Brain microvascular endothelial cell (primary cell): ENCODE measurements at regions not wholly inside any gene's neighbourhood (a gene's known extent, or its start where the extent isn't known, plus 50 kb on each side); places are given as distances from the start of the nearest gene placed in this dataset.

Experiments used
- DNase-seq: peaks from one replicate; pipeline ENCODE4 v3.0.0-alpha.2; 2020
- H3K27ac ChIP-seq: fragments of 250-450 bp; sonication (Bioruptor Pico); 2 replicates; pipeline ENCODE4 v1.5.1; 2020; ENCODE audit warnings: mild to moderate bottlenecking, moderate library complexity
- H3K27me3 ChIP-seq: fragments of 250-450 bp; sonication (Bioruptor Pico); replicated peaks from 2 replicates; pipeline ENCODE4 v1.5.1; 2020; ENCODE audit warnings: mild to moderate bottlenecking
- H3K36me3 ChIP-seq: fragments of 250-450 bp; sonication (Bioruptor Pico); replicated peaks from 2 replicates; pipeline ENCODE4 v1.5.1; 2020; ENCODE audit warnings: mild to moderate bottlenecking
- H3K4me3 ChIP-seq: 2 replicates; pipeline ENCODE4 v1.5.1; 2011; ENCODE audit warnings: low read depth, mild to moderate bottlenecking, control low read depth, low read length, moderate library complexity
- CTCF ChIP-seq: IDR thresholded peaks from 2 replicates; pipeline ENCODE4 v1.5.1; 2011; ENCODE audit warnings: low read depth, mild to moderate bottlenecking, moderate library complexity, low read length, control low read depth, inconsistent platforms; ENCODE audit errors: missing control alignments
- in situ Hi-C: cut with HindIII; loops from 2 replicates; pipeline ENCODE4 v1.10.0; 2017; ENCODE audit warnings: low sequenced_read_pairs, low pct_ligation_motif_present

GRCh38 chr10:17512341-17513001 is 58.1 kb upstream of the ST8SIA6 start:
- no peak overlapping the region for H3K4me3 ChIP-seq
- H3K36me3 ChIP-seq, result no peaks in the 10 kb centered on the region
- in situ Hi-C loops, result no loop called here
- TF ChIP-seq CTCF, result no peak
- no peaks in the 10 kb centered on the region for H3K27me3 ChIP-seq
- H3K27ac ChIP-seq, result peak overlapping the region; percentile 88
- DNase-seq, result peak; percentile 99

GRCh38 chr10:17510242-17510908 is 56.0 kb upstream of the ST8SIA6 start:
- Histone ChIP-seq H3K36me3 (no peaks in the 10 kb centered on the region), H3K4me3 (no peak overlapping the region), H3K27ac (peak overlapping the region; percentile 88), H3K27me3 (no peaks in the 10 kb centered on the region)
- DNase-seq, result no peak
- in situ Hi-C loops, result no loop called here
- TF ChIP-seq CTCF, result no peak

GRCh38 chr10:17507538-17507937 is 53.1 kb upstream of the ST8SIA6 start:
- Histone ChIP-seq H3K36me3 (no peaks in the 10 kb centered on the region), H3K4me3 (no peak overlapping the region), H3K27ac (no peak overlapping the region), H3K27me3 (no peaks in the 10 kb centered on the region)
- no peak for DNase-seq
- in situ Hi-C loops, result no loop called here
- TF ChIP-seq CTCF, result no peak

- in situ Hi-C loops, result no loop called here
- H3K27ac ChIP-seq, result no peak overlapping the region
- no peak for DNase-seq
Observed at GRCh38 chr10:17506856-17507471, 52.6 kb upstream of the ST8SIA6 start.

GRCh38 chr10:17506390-17506789 is 52.0 kb upstream of the ST8SIA6 start:
- no peak for TF ChIP-seq CTCF
- in situ Hi-C loops, result no loop called here
- DNase-seq, result no peak
- no peak overlapping the region for H3K27ac ChIP-seq
- H3K27me3 ChIP-seq, result no peaks in the 10 kb centered on the region
- H3K4me3 ChIP-seq, result no peak overlapping the region
- H3K36me3 ChIP-seq, result no peaks in the 10 kb centered on the region

More at GRCh38 chr10:17506856-17507471, 52.6 kb upstream of the ST8SIA6 start:
- no peaks in the 10 kb centered on the region for H3K36me3 ChIP-seq
- H3K27me3 ChIP-seq, result no peaks in the 10 kb centered on the region
- no peak overlapping the region for H3K4me3 ChIP-seq
- TF ChIP-seq CTCF, result no peak
